Right renal cortex interstitium (tissue), 3 donors: ENCODE measurements at regions not wholly inside any gene's neighbourhood (a gene's known extent, or its start where the extent isn't known, plus 50 kb on each side); places are given as distances from the start of the nearest gene placed in this dataset.
"Not testable (repeated sequence)": the region's sequence is repeated elsewhere in the genome, so short reads cannot be mapped to it uniquely, and the experiment has no call there.

Source experiments
- DNase-seq, 3 donors: peaks; one replicate each; pipeline ENCODE4 v3.0.0-alpha.2; 2013; ENCODE audit warnings: low read depth in 3 of 3, low spot score in 2 of 3

DNA sequence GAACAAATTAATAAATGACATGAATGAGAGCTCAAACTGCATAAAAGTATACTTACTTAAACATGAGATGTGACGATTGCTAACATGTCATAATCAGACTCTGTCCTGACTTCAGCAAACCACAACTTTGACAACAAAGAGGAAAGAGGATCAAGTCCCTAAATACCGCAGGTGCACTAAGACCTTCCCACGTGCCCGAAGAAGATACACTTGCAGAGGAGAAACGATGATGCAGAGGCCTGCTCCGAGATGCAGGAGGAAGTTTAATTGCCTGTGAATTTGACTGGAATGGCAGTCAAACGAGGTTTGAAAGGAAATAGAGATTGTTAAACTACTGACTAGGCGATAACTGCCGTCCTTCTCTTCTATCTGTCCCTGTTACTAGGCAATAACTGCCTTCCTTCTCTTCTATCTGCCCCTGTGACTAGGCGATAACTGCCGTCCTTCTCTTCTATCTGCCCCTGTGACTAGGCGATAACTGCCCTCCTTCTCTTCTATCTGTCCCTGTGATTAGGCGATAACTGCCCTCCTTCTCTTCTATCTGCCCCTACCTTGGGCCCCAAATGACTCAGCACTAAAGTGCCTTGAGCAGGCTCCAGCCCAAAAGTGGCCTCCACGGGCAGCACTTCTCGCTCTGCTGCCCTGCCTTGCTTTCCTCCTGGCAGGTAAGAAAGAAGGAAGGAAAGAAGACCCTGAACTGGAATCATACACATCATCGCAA lies 2226.0 kb upstream of the DEFB115 start:
- DNase-seq: not testable (repeated sequence)

DNA sequence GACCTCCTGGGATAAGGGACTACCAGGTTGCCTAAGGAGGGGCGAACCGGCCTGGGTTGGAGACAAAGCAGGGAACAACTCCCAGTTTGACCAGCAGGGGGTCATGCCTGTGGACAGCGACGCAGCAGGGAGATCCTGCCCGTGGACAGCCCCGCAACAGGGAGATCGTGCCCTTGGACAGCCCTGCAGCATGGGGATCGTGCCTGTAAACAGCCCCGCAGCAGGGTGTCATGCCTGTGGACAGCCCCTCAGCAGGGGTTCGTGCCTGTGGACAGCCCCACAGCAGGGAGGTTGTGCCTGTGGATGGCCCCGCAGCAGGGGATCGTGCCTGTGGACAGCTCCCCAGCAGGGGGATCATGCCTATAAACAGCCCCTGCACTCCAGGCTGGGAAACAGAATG lies 2213.2 kb upstream of the DEFB115 start:
- not testable (repeated sequence) for DNase-seq

DNA sequence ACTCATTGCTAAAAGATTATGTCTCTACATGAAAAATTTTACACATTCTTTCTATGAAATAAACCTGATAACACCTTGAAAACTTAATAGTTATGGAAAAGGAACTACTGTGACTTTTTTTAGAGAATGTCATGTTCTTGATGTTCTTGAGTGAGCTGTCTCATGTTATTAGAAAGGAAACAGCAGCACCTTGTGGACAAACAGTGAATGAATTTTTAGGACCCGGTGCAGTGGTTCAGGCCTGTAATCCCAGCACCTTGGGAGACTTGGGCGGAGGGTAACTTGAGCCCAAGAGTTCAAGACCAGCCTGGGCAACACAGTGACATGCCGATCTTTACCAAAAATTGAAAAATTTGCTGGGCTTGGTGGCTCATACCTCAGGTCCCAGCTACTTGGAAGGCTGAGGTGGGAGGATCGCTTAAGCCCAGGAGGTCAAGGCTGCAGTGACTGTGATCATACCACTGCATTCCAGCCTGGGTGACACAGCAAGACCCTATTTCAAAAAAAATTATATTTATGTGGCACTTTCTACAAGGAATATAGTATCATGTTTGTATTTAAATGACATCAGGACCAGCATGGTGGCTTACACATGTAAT lies 2207.4 kb upstream of the DEFB115 start:
- DNase-seq: not testable (repeated sequence)

DNA sequence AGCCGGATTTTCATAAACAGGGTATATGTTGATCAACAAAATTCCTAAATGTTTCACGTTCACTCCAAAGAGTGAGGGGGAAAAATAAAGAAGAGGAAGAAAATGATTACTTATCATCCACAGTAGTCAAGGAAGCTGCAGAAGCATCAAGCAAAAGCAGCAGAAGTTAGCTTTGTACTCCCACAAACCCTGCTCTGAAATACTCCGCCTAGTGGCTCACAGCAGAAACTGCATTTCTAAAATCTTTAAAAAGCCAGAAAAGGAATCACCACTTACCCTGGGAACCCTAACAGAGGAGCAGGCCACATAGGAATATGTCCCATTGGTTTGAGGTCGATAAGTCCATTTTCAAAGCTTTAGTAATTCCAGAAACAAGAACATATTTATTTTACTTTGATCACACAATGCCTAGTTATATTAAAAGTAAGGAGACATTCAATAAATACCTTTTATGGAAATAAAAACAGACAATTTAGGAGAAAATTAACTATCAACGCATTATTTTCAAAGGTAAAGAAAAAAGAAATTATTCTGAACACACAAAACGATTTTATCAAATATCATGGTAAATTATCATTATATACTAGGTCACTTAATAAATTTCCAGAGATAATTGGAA lies 2199.5 kb upstream of the DEFB115 start:
- not testable (repeated sequence) for DNase-seq

DNA sequence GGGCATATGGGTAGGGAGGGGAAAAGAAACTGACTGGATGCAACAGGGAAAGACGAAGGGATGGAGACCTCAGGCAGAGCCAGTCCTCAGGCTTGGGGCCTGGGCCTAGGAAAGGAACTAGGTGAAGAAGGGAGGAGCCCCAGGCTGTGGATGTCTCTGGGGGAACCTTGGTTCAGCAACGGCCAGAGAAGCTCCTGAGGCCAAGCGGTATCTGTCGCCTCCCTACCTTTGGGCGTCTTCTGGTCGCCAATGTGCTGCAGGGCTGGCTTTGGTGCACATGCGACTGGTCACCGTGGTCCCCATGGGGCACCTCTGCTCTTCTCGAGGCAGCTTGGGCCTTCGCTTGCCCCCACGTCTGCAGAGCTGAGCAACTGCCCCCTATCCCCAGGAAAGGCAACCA lies 2195.0 kb upstream of the DEFB115 start:
- DNase-seq: not testable (repeated sequence)

DNA sequence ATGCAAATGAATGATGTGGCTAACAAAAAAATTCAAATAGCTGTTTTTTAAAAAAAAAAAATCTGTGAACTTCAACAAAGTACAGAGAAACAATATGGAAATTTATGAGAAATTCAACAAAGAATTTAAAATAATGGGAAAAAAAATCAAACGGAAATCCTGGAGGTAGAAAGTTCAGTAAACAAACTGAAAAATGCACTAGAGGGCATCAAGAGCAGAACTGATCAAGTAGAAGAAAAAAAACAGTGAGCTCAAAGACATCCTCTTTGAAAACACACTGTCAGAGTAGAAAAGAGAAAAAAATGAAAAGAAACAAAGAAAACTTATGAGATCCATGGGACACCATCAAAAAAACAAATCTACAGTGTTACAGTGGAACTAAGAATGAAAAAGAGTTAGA lies 2191.1 kb upstream of the DEFB115 start:
- DNase-seq: not testable (repeated sequence)

DNA sequence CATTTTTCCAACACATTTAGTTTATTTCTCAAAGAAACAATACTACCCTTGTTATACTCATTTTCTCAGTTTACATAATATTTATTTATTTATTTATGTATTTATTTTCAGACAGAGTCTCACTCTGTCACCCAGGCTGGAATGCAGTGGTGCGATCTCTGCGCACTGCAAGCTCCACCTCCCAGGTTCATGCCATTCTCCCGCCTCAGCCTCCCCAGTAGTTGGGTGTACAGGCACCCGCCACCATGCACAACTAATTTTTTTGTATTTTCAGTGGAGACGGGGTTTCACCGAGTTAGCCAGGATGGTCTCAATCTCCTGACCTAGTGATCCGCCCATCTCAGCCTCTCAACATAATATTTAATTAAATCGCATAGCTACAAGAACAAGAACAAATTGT lies 2183.8 kb upstream of the DEFB115 start:
- DNase-seq: not testable (repeated sequence)

DNA sequence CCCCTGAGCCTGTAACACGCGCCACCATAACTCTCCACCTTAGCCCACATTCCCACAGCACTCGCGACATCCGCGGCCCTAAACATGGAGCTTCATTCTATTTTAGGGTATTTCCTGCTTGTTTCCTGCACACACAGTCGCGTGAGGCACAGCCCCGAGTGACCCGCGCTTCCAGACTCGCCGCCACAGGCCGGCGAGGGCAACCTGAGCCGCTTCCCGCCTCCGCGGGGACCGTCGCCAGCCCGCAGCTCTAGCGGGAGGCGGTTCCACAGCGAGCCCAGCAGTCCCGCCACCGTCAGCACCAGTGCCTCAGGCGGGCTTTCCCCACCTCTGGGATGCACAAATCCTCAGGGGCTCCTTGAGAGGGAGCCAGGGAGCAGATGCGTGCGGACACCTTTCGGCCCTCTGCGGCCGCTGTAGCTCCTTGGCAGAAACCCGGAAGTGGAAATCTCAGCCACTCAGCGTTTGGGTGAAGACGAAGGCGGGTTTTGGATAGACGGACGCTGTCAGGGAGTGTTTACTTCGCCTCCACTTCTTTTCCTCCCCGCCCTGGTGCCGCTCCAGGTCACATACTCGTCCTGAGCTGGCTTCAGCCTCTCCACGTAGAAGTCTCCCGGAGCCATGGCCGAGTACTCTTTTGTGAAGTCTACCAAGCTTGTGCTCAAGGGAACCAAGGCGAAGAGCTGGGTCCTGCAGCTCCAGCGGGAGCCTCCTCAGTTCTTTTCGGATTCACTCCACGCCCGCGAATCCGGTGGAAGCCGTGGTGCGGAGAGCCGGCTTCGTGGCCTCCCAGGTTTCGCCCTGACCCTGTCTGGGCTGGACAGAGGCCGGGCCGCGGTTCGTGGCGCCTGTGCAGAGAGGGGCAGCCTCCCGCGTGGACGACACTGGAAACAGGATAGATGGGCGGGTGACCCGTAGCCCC lies 2177.4 kb upstream of the DEFB115 start:
- peak in 1 of 3 donors; percentile 36 for DNase-seq

DNA sequence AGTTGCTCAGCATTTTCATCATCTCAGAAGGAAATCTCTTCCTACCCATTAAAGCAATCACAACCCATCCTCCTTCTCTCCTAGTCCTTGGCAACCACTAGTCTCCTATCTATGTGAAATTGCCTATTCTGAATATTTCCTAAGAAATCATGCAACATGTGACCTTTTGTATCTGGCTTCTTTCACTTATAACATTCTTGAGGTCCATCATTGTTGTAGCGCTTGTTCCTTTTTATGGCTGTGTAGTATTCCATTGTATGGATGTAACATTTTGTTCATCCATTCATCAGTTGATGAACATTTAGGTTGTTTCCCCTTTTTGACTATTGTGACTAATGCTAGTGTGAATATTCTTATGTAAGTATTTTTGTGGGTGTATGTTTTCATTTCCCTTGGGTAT lies 2175.8 kb upstream of the DEFB115 start:
- DNase-seq: not testable (repeated sequence)

DNA sequence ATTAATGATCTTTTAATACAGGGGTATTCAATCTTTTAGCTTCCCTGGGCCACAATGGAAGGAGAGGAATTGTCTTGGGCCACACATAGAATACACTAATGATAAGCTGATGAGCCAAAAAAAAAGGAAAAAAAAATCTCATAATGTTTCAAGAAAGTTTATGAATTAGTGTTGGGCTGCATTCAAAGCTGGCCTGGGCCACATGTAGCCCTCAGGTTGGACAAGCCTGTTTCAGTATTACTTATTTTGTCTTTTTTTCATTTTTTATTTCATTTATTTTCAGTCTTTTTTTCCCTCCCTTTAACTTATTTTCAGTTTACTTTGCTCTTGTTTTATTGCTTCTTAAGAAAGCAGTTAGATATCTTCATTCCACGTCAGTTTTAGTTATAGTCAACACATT lies 2171.8 kb upstream of the DEFB115 start:
- no peak for DNase-seq

DNA sequence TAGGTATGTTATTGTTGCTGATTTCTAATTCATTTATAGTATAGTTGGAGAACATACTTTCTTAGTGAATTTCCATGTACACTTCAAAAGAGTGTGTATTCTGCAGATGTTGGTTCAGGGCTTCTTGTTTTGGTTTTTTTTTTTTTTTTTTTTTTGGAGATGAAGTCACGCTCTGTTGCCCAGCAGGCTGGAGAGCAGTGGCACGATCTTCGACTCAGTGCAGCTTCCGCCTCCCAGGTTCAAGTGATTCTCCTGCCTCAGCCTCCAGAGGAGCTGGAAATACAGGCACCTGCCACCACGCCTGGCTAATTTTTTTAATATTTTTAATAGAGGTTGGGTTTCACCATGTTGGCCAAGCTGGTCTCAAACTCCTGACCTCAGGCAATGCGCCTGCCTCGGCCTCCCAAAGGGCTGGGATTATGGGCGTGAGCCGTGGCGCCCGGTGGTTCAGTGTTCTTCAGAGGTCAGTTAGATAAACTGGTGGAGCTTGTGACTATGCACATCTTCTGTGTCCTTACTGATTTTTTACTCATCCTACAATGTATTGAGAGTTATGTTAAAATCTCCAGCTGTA lies 2171.2 kb upstream of the DEFB115 start:
- DNase-seq: not testable (repeated sequence)

DNA sequence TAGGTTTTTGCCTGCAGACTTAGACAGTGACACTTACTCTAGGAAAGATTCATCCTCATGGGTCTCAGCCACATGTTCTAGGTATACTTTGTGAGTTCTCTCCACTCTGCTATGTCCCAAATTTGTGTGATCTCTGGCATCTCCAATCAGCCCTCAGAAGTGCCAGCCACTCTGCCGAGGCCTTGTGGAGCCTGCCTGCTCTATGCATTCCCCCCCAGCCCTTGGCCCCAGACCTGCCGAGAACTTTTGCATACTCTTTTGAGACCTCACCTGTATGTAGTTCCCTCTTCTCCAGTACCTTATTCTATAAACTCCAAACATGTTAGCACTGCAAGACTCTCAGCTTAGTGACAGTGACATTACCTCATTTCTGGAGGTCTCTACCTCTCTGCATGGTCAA lies 2170.5 kb upstream of the DEFB115 start:
- DNase-seq: no peak

DNA sequence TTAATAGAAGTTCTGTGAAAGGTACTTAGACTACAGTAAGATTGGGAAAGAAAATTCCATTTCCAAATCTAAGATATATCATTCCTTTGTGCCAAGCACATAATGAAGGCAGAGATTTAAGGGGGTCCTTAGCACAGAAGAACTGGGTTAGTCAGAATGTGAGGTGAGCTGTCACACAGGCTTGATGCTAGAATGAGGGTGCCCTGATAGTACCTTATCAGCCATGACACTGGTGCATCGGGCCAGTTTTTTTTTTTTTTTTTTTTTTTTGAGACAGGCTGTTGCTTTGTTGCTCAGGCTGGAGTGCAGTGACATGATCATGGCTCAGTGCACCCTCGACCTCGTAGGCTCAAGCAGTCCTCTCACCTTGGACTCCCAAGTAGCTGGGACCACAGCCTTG lies 2169.6 kb upstream of the DEFB115 start:
- not testable (repeated sequence) for DNase-seq

DNA sequence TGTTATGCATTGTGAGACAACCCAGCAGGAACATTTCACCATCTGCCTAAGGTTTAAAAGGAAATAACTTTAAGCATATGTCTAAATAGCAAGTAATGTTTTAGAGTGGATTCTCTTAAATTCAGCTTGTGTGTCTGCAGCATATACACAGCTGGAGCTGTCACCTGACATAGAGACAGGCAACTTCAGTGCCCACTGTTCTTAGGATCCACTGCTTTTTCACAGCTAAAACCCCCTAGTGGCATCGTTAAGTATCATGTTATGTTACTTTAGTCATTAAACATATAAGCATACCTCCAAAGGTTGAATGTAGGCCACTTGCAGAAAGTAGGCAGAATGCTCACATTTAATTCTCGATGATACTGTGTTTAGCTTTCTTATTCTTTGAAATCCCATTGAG lies 2169.0 kb upstream of the DEFB115 start:
- DNase-seq: not testable (repeated sequence)

DNA sequence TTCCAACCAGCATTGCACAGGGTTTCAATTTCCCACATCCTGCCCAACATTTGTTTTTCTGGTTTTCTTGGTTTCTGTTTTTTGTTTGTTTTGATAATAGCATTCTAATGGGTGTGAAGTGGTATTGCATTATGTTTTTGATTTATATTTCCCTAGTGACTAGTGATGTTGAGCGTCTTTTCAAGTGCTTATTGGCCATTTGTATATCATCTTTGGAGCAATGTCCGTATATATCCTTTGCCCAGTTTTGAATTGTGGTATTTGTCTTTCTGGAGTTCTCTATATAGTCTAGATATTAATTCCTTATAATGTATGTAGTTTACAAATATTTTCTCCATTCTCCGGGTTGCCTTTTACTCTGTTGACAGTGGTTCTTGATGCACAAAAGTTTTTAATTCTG lies 2168.1 kb upstream of the DEFB115 start:
- not testable (repeated sequence) for DNase-seq

DNA sequence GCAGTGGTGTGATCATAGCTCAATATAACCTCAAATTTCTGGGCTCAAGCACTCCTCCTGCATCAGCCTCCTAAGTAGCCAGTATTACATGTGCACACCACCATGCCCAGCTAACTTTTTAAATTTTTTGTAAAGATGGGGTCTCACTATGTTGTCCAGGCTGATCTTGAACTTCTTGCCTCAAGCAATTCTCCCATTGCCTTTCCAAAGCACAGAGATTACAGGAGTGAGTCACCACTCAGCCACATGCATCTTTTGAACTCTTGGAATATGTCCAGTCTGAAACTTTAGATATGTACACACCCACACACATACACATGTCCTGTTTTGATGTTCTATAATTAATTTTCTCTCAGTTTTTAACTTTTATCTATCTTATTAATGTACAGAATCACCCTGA lies 2163.5 kb upstream of the DEFB115 start:
- DNase-seq: not testable (repeated sequence)

DNA sequence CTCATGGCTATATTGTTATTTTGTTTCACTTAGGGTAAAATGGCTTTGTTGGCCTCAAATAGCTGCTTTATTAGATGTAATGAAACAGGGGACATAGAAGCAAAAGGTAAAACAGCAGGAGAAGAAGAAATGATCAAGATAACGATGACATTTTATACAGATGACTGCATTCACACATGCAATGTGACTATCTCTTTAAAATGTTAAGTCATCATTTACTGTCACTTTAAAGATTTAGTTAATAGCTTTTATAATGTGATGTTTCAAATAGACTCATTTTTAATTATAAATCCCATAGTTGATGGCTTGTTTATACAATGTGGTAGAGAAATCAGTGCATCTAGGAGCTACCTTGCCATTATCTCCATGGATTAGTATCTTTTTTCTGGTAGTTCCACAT lies 2160.8 kb upstream of the DEFB115 start:
- DNase-seq: not testable (repeated sequence)

DNA sequence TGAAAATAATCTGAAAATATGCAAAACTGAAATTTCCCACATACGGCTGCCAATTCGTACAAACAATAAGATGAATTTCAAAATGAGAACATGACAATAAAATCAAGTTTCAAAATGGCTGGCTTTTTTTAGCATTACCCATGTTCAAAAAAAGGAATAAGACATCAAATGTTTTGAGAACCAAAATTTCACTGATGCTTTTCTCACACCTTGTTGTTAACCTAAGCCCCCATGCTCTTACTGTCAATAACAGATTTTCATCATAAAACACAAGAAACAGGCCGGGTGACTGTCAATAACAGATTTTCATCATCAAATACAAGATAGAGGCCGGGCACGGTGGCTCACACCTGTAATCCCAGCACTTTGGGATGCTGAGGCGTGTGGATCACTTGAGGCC lies 2149.6 kb upstream of the DEFB115 start:
- not testable (repeated sequence) for DNase-seq

DNA sequence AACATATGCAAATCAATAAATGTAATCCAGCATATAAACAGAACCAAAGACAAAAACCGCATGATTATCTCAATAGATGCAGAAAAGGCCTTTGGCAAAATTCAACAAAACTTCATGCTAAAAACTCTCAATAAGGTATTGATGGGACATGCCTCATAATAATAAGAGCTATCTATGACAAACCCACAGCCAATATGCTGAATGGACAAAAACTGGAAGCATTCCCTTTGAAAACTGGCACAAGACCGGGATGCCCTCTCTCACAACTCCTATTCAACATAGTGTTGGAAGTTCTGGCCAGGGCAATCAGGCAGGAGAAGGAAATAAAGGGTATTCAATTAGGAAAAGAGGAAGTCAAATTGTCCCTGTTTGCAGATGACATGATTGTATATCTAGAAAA lies 2148.1 kb upstream of the DEFB115 start:
- not testable (repeated sequence) for DNase-seq

DNA sequence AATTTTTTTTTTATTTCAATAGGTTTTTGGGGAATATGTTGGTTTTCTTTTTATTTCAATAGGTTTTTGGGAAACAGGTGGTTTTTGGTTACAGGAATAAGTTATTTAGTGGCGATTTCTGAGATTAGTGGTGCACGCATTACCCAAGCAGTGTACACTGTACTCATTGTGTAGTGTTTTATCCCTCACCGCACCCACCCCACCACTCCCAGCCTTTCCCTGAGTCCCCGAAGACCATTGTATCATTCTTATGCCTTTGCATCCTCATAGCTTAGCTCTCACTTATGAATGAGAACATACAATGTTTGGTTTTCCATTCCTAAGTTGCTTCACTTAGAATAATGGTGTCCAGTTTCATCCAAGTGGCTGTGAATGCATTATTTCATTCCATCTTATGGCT lies 2142.4 kb upstream of the DEFB115 start:
- not testable (repeated sequence) for DNase-seq

DNA sequence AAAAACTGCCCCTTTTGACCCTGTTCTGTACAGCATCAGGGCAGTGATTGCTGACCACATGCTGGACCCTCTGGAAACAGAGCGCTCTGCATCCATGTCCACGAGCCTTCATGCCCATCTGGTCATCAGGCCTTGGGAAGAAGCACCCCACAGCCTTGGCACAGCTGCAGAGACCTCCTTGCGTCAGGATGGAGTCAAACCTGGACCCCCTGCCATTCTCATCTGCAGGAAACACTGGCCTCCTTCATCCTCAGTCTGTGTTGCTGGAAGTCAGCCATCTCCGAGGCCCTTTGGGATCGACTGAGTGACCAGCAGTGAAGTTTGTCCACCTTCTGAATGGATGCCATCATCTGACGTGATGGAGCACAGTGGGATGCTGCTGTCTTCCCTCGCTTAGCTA lies 2138.3 kb upstream of the DEFB115 start:
- no peak for DNase-seq
